ENCODE measurements at regions not wholly inside any gene's neighbourhood (a gene's known extent, or its start where the extent isn't known, plus 50 kb on each side); places are given as distances from the start of the nearest gene placed in this dataset.

- TF ChIP-seq CTCF (IDR thresholded peaks at IDR 0.05; ENCODE audit: control extremely low read depth in 1 of 3, insufficient read depth in 1 of 3, low read depth in 1 of 3, low read length in 3 of 3) (no peak), RAD21 (IDR thresholded peaks at IDR 0.05 in 1 of 2, conservative IDR thresholded peaks at IDR 0.05 in 1 of 2; ENCODE audit: low read depth in 2 of 2, low read length in 2 of 2) (no peak), RFX5 (IDR thresholded peaks at IDR 0.05; ENCODE audit: borderline replicate concordance, low read depth, low read length) (no peak), POLR2AphosphoS5 (IDR thresholded peaks at IDR 0.05; ENCODE audit: low read depth, low read length) (no peak), CBX5 (IDR thresholded peaks at IDR 0.05; ENCODE audit: low read depth, low read length) (no peak), SP2 (IDR thresholded peaks at IDR 0.05; ENCODE audit: low read length) (no peak), YY1 (IDR thresholded peaks at IDR 0.05; ENCODE audit: low read depth, low read length) (no peak), GTF2F1 (IDR thresholded peaks at IDR 0.05; ENCODE audit: borderline replicate concordance, low read depth, low read length) (no peak), ZNF274 (IDR thresholded peaks at IDR 0.05; ENCODE audit: borderline replicate concordance, extremely low read depth, low read length) (no peak), BRCA1 (IDR thresholded peaks at IDR 0.05; ENCODE audit: low read depth, low read length) (no peak), SP1 (IDR thresholded peaks at IDR 0.05; ENCODE audit: low read depth, low read length) (no peak)
These were observed 104.9 kb upstream of the LHCGR start for GRCh38 chr2:48860380-48860779.
